Heart right ventricle (tissue), 16 donors: ENCODE measurements at regions not wholly inside any gene's neighbourhood (a gene's known extent, or its start where the extent isn't known, plus 50 kb on each side); places are given as distances from the start of the nearest gene placed in this dataset.

ENCODE experiments used
- ATAC-seq, 8 donors: fragments of 200-7000 bp; cut with Tn5 transposase; one replicate each; pipeline ENCODE4 v1.9.1; 2020; ENCODE audit warnings: mild to moderate bottlenecking in 8 of 8, moderate library complexity in 8 of 8, moderate number of reproducible peaks in 1 of 8
- DNase-seq, 2 donors: peaks; one replicate each; pipeline ENCODE4 v3.0.0-alpha.2; 2020
- H3K27ac ChIP-seq, 10 donors: fragments of 200-600 bp; sonication (generic) in 2 of 10; one replicate each; pipeline versions ENCODE4 v1.5.0 to v1.8.0; 2020 to 2022; ENCODE audit warnings: mild to moderate bottlenecking in 3 of 10
- H3K27me3 ChIP-seq, 7 donors: fragments of 200-600 bp; one replicate each; pipeline ENCODE4 v1.8.0; 2021 to 2022; ENCODE audit warnings: mild to moderate bottlenecking in 2 of 7
- H3K36me3 ChIP-seq, 9 donors: fragments of 200-600 bp; sonication (generic) in 1 of 9; one replicate each; pipeline versions ENCODE4 v1.5.0 to v1.8.0; 2020 to 2022; ENCODE audit warnings: mild to moderate bottlenecking in 2 of 9
- H3K4me1 ChIP-seq, 9 donors: fragments of 200-600 bp; sonication (generic) in 1 of 9; one replicate each; pipeline versions ENCODE4 v1.5.0 to v1.8.0; 2020 to 2022; ENCODE audit warnings: mild to moderate bottlenecking in 4 of 9
- H3K4me3 ChIP-seq, 10 donors: fragments of 200-600 bp; sonication (generic) in 2 of 10; one replicate each; pipeline versions ENCODE4 v1.5.0 to v1.8.0; 2020 to 2022; ENCODE audit warnings: mild to moderate bottlenecking in 7 of 10, moderate library complexity in 2 of 10
- H3K9me3 ChIP-seq, 11 donors: fragments of 200-600 bp in 10 of 11; sonication (generic) in 2 of 11; one replicate each; pipeline versions ENCODE4 v1.5.0 to v1.8.0; 2013 to 2022; ENCODE audit warnings: mild to moderate bottlenecking in 2 of 11, control low read depth in 1 of 11, moderate library complexity in 1 of 11
- WGBS, 2 donors: extraction: QIAGEN DNeasy Blood & Tissue Kit; methylation state at CpG; one replicate each; pipeline ENCODE4 v1.1.7; 2013; ENCODE audit warnings: inconsistent platforms in 1 of 2; 5-methylcytosine and 5-hydroxymethylcytosine counted together
- intact Hi-C, 10 donors: fragments of 100-400 bp; cut with DNase I; formaldehyde crosslinking; loops; one replicate each; pipeline versions ENCODE4 v1.11.1 to v1.14.2; 2022
- TF ChIP-seq, protein P1 (sequence below), 9 donors: fragments of 200-600 bp; sonication (generic) in 2 of 9; IDR thresholded peaks; one replicate each; pipeline versions ENCODE4 v1.5.0 to v1.8.0; 2021 to 2022; ENCODE audit warnings: antibody characterized with exemption in 9 of 9, mild to moderate bottlenecking in 5 of 9, moderate library complexity in 1 of 9
- donor health status: Arrhythmogenic right ventricular cardiomyopathy.
- donor health status: ischemic (EF 13 %, LVEDD 7.1; RV severe dilation, severe dysfunction).
- donor health status: healthy with polysubstance abuse.
- donor health status: DM: no; HTN: yes; CAD: no.
- donor health status: DM: no; HTN: no; CAD: no.
- donor health status: ischemic (EF 25% LVEDD 6.9; RV normal size, moderate dysfunction).
- donor health status: ischemic (EF 25% LVEDD 5.7; RV mildly dilated, moderate dysfunction).
- donor health status: healthy.
- donor health status: DM: yes; HTN: yes; CAD: no.
- donor health status: Ischemic cardiomyopathy.
- donor health status: ischemic (EF 35%, LVEDD 5.7; RV mildly dilated, moderate dysfunction).
- donor health status: nonischemic (EF 11% LVEDD 7.7; RV severe dilation, severe dysfunction).
- donor health status: DM: yes; HTN: yes; CAD: no.
- donor health status: PGD.
- donor health status: ischemic (EF 29% LVEDD 5.4; RV normal size, mild dysfunction).
- donor health status: nonischemic (EF 23%, LVEDD 6.1; RV moderate dilation, normal function).

- intact Hi-C loops, result no loop called here
- peaks cover 0 to 5% (median 0%) of the 10 kb centered on the region in 11 donors for H3K9me3 ChIP-seq
- no peaks in the 10 kb centered on the region for H3K36me3 ChIP-seq
- ATAC-seq (no peak), DNase-seq (no peak)
- no peak overlapping the region for H3K4me3 ChIP-seq
- 45 to 55% methylated on average over 4 of the region's 4 CpGs for WGBS, 2 donors
- H3K27me3 ChIP-seq, result no peaks in the 10 kb centered on the region
- no peak overlapping the region for H3K27ac ChIP-seq
- H3K4me1 ChIP-seq, result no peaks in the 10 kb centered on the region
- TF ChIP-seq, protein P1, sequence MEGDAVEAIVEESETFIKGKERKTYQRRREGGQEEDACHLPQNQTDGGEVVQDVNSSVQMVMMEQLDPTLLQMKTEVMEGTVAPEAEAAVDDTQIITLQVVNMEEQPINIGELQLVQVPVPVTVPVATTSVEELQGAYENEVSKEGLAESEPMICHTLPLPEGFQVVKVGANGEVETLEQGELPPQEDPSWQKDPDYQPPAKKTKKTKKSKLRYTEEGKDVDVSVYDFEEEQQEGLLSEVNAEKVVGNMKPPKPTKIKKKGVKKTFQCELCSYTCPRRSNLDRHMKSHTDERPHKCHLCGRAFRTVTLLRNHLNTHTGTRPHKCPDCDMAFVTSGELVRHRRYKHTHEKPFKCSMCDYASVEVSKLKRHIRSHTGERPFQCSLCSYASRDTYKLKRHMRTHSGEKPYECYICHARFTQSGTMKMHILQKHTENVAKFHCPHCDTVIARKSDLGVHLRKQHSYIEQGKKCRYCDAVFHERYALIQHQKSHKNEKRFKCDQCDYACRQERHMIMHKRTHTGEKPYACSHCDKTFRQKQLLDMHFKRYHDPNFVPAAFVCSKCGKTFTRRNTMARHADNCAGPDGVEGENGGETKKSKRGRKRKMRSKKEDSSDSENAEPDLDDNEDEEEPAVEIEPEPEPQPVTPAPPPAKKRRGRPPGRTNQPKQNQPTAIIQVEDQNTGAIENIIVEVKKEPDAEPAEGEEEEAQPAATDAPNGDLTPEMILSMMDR (IDR thresholded peaks at IDR 0.05), result no peak
These were observed 131.9 kb upstream of the SHISA6 start for GRCh38 chr17:11109106-11109505.

DNA sequence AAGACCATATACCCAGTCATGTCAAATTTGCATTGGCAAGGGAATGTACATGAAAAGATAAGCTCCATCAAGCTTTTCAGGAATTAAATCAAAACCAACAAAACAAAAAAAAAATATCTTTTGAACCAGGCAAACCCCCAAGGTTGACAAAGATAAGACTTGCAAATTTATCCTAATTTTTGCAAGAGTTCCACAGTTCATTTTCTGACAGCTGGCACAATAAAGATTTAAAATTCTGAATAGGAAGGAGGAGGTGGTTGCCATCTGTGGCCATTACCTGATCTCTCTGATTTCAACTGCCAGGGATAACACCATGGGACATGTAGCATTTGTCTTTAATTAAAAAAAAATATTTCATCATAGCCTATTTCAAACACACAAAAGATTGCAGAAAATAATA, 135.9 kb upstream of the SHISA6 start:
- no peaks in the 10 kb centered on the region for H3K4me1 ChIP-seq
- no peaks in the 10 kb centered on the region for H3K36me3 ChIP-seq
- no peaks in the 10 kb centered on the region for H3K27me3 ChIP-seq
- ATAC-seq (no peak), DNase-seq (no peak)
- H3K9me3 ChIP-seq, result no peaks in the 10 kb centered on the region
- intact Hi-C loops, result no loop called here
- no peak overlapping the region for H3K4me3 ChIP-seq
- TF ChIP-seq, protein P1 (IDR thresholded peaks at IDR 0.05), result no peak
- H3K27ac ChIP-seq, result no peak overlapping the region

GRCh38 chr17:11097121-11097520, 143.9 kb upstream of the SHISA6 start:
- Histone ChIP-seq H3K4me3 (no peak overlapping the region), H3K36me3 (no peaks in the 10 kb centered on the region), H3K27ac (no peak overlapping the region), H3K4me1 (no peaks in the 10 kb centered on the region), H3K9me3 (no peaks in the 10 kb centered on the region), H3K27me3 (peaks cover 0 to 8% (median 0%) of the 10 kb centered on the region in 7 donors)
- TF ChIP-seq, protein P1 (IDR thresholded peaks at IDR 0.05), result no peak
- intact Hi-C loops, result no loop called here
- DNase-seq (no peak), ATAC-seq (no peak)
- 51 to 52% methylated on average over 3 of the region's 3 CpGs for WGBS, 2 donors

DNA sequence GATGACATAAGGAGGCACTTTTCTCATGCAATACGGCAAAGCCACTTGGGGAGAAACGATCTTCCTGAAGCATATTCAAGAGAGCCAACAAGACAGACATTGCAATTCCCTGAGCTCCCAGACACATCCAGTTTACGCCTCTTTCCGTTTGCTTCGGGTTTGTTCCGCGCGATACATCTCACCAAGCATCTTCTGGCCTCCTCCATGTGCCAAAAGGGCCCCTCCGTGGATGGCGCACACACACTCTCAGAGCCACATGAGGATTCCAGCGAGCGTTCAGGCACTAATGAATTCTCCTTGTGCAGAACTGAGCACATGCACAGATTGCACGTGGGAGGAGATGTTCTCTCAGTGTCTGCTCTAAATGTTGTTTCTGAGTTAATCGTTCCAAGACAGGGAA, 146.7 kb upstream of the SHISA6 start:
- intact Hi-C loops, result no loop called here
- Histone ChIP-seq H3K27ac (no peak overlapping the region), H3K27me3 (peaks cover 0 to 8% (median 0%) of the 10 kb centered on the region in 7 donors), H3K4me1 (no peaks in the 10 kb centered on the region), H3K36me3 (no peaks in the 10 kb centered on the region), H3K4me3 (no peak overlapping the region), H3K9me3 (no peaks in the 10 kb centered on the region)
- ATAC-seq (no peak), DNase-seq (no peak)
- 82% methylated on average over 14 of the region's 14 CpGs for WGBS, 2 donors
- TF ChIP-seq, protein P1 (IDR thresholded peaks at IDR 0.05), result no peak
